C4-2B (cell line): ENCODE measurements at regions not wholly inside any gene's neighbourhood (a gene's known extent, or its start where the extent isn't known, plus 50 kb on each side); places are given as distances from the start of the nearest gene placed in this dataset.

Experiments
- H3K27ac ChIP-seq: fragments of 450-650 bp; 2 replicates; pipeline ENCODE4 v1.5.1; 2017
- CTCF ChIP-seq: fragments of 450-650 bp; conservative IDR thresholded peaks from 2 replicates; pipeline ENCODE4 v1.5.1; 2017; ENCODE audit warnings: mild to moderate bottlenecking
- ZFX ChIP-seq: fragments of 450-650 bp; IDR thresholded peaks from 2 replicates; pipeline ENCODE4 v1.6.1; 2017

GRCh38 chr10:53115660-53116059 lies 343.1 kb upstream of the MBL2 start:
- no peak overlapping the region for H3K27ac ChIP-seq
- no peak for TF ChIP-seq ZFX
- no peak for TF ChIP-seq CTCF

- TF ChIP-seq CTCF (no peak), ZFX (no peak)
- no peak overlapping the region for H3K27ac ChIP-seq
Observed at GRCh38 chr10:53111529-53111928, 338.9 kb upstream of the MBL2 start.

- no peak overlapping the region for H3K27ac ChIP-seq
- TF ChIP-seq CTCF, result no peak
- TF ChIP-seq ZFX, result no peak
Observed at GRCh38 chr10:53109320-53109719, 336.7 kb upstream of the MBL2 start.

- H3K27ac ChIP-seq, result no peak overlapping the region
- TF ChIP-seq ZFX (no peak), CTCF (no peak)
Observed at GRCh38 chr10:53108317-53108934, 335.8 kb upstream of the MBL2 start.

- TF ChIP-seq CTCF, result no peak
- TF ChIP-seq ZFX, result no peak
- H3K27ac ChIP-seq, result no peak overlapping the region
Observed at GRCh38 chr10:53107711-53108110, 335.1 kb upstream of the MBL2 start.

GRCh38 chr10:53102424-53102823 lies 329.8 kb upstream of the MBL2 start:
- TF ChIP-seq ZFX (no peak), CTCF (no peak)
- H3K27ac ChIP-seq, result no peak overlapping the region

- no peak overlapping the region for H3K27ac ChIP-seq
- no peak for TF ChIP-seq CTCF
Observed at GRCh38 chr10:53093878-53094277, 321.3 kb upstream of the MBL2 start.
